SK-N-SH (cell line): ENCODE measurements at regions not wholly inside any gene's neighbourhood (a gene's known extent, or its start where the extent isn't known, plus 50 kb on each side); places are given as distances from the start of the nearest gene placed in this dataset.

ENCODE experiments used
- CTCF ChIA-PET: fragments of 300-600, 350-600 bp; formaldehyde crosslinking; extraction: SDS; loops from one replicate; lab custom pipeline; 2021; lab: Yijun Ruan, JAX
- POLR2A ChIA-PET: fragments of 350-600 bp; sonication (Branson Sonifier 250); formaldehyde crosslinking; extraction: SDS; loops from one replicate; lab custom pipeline; 2020; ENCODE audit warnings: antibody characterized with exemption, inconsistent platforms; lab: Yijun Ruan, JAX
- DNase-seq: peaks from one replicate; pipeline ENCODE4 v3.0.0; 2012
- H2AFZ ChIP-seq: fragments of 200-600 bp; sonication (generic); 2 replicates; pipeline ENCODE4 v1.8.1; 2016; ENCODE audit warnings: antibody characterized with exemption, mild to moderate bottlenecking, low read depth
- H3F3A ChIP-seq: fragments of 200-600 bp; sonication (generic); replicated peaks from 2 replicates; pipeline ENCODE3; 2016; ENCODE audit warnings: antibody characterized with exemption, mild to moderate bottlenecking; ENCODE audit not compliant: insufficient read depth
- H3K27ac ChIP-seq, 2 experiments: fragments of 200-500 bp in 1 of 2; fragments of 200-600 bp in 1 of 2; sonication (Bioruptor generic) in 1 of 2; sonication (generic), shearing (Covaris generic) in 1 of 2; 2 replicates each; pipeline versions ENCODE4 v1.5.1 to v1.6.1; 2014 to 2016; ENCODE audit warnings: low read depth in 2 of 2, inconsistent platforms in 1 of 2, low read length in 1 of 2, mild to moderate bottlenecking in 1 of 2, mixed read lengths in 1 of 2
- H3K27me3 ChIP-seq: fragments of 200-600 bp; sonication (generic), shearing (Covaris generic); 2 replicates; pipeline ENCODE4 v1.6.1; 2016; ENCODE audit warnings: mixed run types; ENCODE audit not compliant: insufficient read depth
- H3K36me3 ChIP-seq, 2 experiments: fragments of 200-500 bp in 1 of 2; fragments of 200-600 bp in 1 of 2; sonication (Bioruptor generic) in 1 of 2; sonication (generic) in 1 of 2; replicated peaks in 1 of 2; 2 replicates each; pipeline versions ENCODE3 to v1.5.1; 2014 to 2016; ENCODE audit warnings: low read length in 1 of 2, mild to moderate bottlenecking in 1 of 2; ENCODE audit not compliant: insufficient read depth in 2 of 2, control insufficient read depth in 1 of 2
- H3K4me1 ChIP-seq, 2 experiments: fragments of 200-500 bp in 1 of 2; fragments of 200-600 bp in 1 of 2; sonication (Bioruptor generic) in 1 of 2; sonication (generic), shearing (Covaris generic) in 1 of 2; 2 replicates each; pipeline versions ENCODE4 v1.5.1 to v1.6.1; 2014 to 2016; ENCODE audit warnings: low read depth in 1 of 2, low read length in 1 of 2, mixed run types in 1 of 2; ENCODE audit not compliant: insufficient read depth in 2 of 2, control insufficient read depth in 1 of 2
- H3K4me2 ChIP-seq: fragments of 200-600 bp; sonication (generic), shearing (Covaris generic); 2 replicates; pipeline ENCODE4 v1.6.1; 2017; ENCODE audit warnings: mixed run types
- H3K4me3 ChIP-seq, 2 experiments: fragments of 200-500 bp in 1 of 2; fragments of 200-600 bp in 1 of 2; sonication (Bioruptor generic) in 1 of 2; sonication (generic), shearing (Covaris generic) in 1 of 2; 2 replicates each; pipeline versions ENCODE4 v1.5.1 to v1.8.1; 2014 to 2016; ENCODE audit warnings: low read depth in 2 of 2, inconsistent platforms in 1 of 2, low read length in 1 of 2, mild to moderate bottlenecking in 1 of 2, mixed read lengths in 1 of 2, moderate library complexity in 1 of 2
- H3K79me2 ChIP-seq: fragments of 200-600 bp; sonication (generic); 2 replicates; pipeline ENCODE4 v1.8.1; 2017; ENCODE audit warnings: mild to moderate bottlenecking; ENCODE audit not compliant: insufficient read depth
- H3K9ac ChIP-seq: fragments of 200-600 bp; sonication (generic); 2 replicates; pipeline ENCODE4 v1.6.1; 2017; ENCODE audit warnings: mixed run types
- H3K9me2 ChIP-seq: fragments of 200-600 bp; sonication (generic); 2 replicates; pipeline ENCODE4 v1.6.1; 2017; ENCODE audit warnings: mixed run types
- H3K9me3 ChIP-seq: fragments of 200-600 bp; sonication (generic); 2 replicates; pipeline ENCODE4 v1.6.1; 2017; ENCODE audit warnings: mixed run types, mild to moderate bottlenecking, moderate library complexity
- H4K20me1 ChIP-seq: fragments of 200-600 bp; sonication (generic); 2 replicates; pipeline ENCODE4 v1.6.1; 2017; ENCODE audit warnings: mild to moderate bottlenecking, mixed run types; ENCODE audit not compliant: insufficient read depth
- CTCF ChIP-seq: fragments of 200-600 bp; sonication (generic); IDR thresholded peaks from 2 replicates; pipeline ENCODE4 v1.6.1; 2017; ENCODE audit warnings: antibody characterized with exemption, mild to moderate bottlenecking, moderate library complexity
- FOSL2 ChIP-seq: IDR thresholded peaks from 2 replicates; pipeline ENCODE4 v1.4.0; 2012; ENCODE audit warnings: low read depth, mild to moderate bottlenecking, moderate library complexity, borderline replicate concordance
- GABPA ChIP-seq: IDR thresholded peaks from 2 replicates; pipeline ENCODE4 v1.4.0; 2012; ENCODE audit warnings: low read depth, mild to moderate bottlenecking
- GATA2 ChIP-seq: sonication (generic); formaldehyde crosslinking; IDR thresholded peaks from 2 replicates; pipeline ENCODE4 v1.5.0; 2020; ENCODE audit warnings: mild to moderate bottlenecking, missing genetic modification reagents
- JUND ChIP-seq: IDR thresholded peaks from 2 replicates; pipeline ENCODE4 v1.4.0; 2012
- NFIC ChIP-seq: IDR thresholded peaks from 2 replicates; pipeline ENCODE4 v1.4.0; 2012; ENCODE audit warnings: borderline replicate concordance
- PBX3 ChIP-seq: IDR thresholded peaks from 2 replicates; pipeline ENCODE4; 2012
- RCOR1 ChIP-seq: fragments of 150-350 bp; IDR thresholded peaks from 2 replicates; pipeline ENCODE4 v1.6.1; 2017; ENCODE audit warnings: antibody characterized with exemption, low read length
- RFX5 ChIP-seq: IDR thresholded peaks from 2 replicates; pipeline ENCODE4 v1.6.1; 2012; ENCODE audit warnings: mild to moderate bottlenecking, improper control_type of control experiment, low read length
- SIN3A ChIP-seq: IDR thresholded peaks from 2 replicates; pipeline ENCODE4 v1.6.1; 2012; ENCODE audit warnings: low read depth, mild to moderate bottlenecking, low read length, moderate library complexity, borderline replicate concordance
- TAF1 ChIP-seq: IDR thresholded peaks from 2 replicates; pipeline ENCODE4 v1.6.1; 2012; ENCODE audit warnings: low read depth, mild to moderate bottlenecking, low read length, moderate library complexity, borderline replicate concordance
- TEAD4 ChIP-seq: IDR thresholded peaks from 2 replicates; pipeline ENCODE4 v1.4.0; 2012; ENCODE audit warnings: mild to moderate bottlenecking, borderline replicate concordance; ENCODE audit not compliant: insufficient read depth
- YY1 ChIP-seq: IDR thresholded peaks from 2 replicates; pipeline ENCODE4 v1.4.0; 2012; ENCODE audit warnings: low read depth, mild to moderate bottlenecking
- WGBS: methylation state at CpG from one replicate; pipeline ENCODE4 v1.1.6; 2017; ENCODE audit warnings: low lambda C conversion rate; 5-methylcytosine and 5-hydroxymethylcytosine counted together
- TF ChIP-seq, protein P1 (sequence below): IDR thresholded peaks from 2 replicates; pipeline ENCODE4 v1.4.0; 2012; ENCODE audit warnings: low read depth
- TF ChIP-seq, protein P2 (sequence below): fragments of 150-350 bp; IDR thresholded peaks from 2 replicates; pipeline ENCODE4 v1.6.1; 2016; ENCODE audit warnings: mild to moderate bottlenecking, low read depth, low read length

- H2AFZ ChIP-seq, result no peak overlapping the region
- no peaks in the 10 kb centered on the region for H3K36me3 ChIP-seq
- H3K79me2 ChIP-seq, result no peaks in the 10 kb centered on the region
- no peaks in the 10 kb centered on the region for H3F3A ChIP-seq
- no peak overlapping the region for H3K27ac ChIP-seq
- ChIA-PET CTCF (interaction anchor here (0.9 to 2.2 kb wide), 4 partner anchors 8 to 39 kb away, joined by 3 to 6 read pairs (median 3); no protein-coding TSS in a partner anchor), POLR2A (no interaction called here)
- H3K9me2 ChIP-seq, result no peaks in the 10 kb centered on the region
- peak; percentile 66 for DNase-seq
- no peaks in the 10 kb centered on the region; the same call in 1 of the 2 replicates for H3K9me3 ChIP-seq
- H4K20me1 ChIP-seq, result no peaks in the 10 kb centered on the region
- H3K4me2 ChIP-seq, result no peak overlapping the region
- no peak for TF ChIP-seq PBX3
- TF ChIP-seq, protein P1, sequence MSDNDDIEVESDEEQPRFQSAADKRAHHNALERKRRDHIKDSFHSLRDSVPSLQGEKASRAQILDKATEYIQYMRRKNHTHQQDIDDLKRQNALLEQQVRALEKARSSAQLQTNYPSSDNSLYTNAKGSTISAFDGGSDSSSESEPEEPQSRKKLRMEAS, result no peak
- TF ChIP-seq TEAD4, result no peak
- TF ChIP-seq RCOR1, result no peak
- TF ChIP-seq, protein P2, sequence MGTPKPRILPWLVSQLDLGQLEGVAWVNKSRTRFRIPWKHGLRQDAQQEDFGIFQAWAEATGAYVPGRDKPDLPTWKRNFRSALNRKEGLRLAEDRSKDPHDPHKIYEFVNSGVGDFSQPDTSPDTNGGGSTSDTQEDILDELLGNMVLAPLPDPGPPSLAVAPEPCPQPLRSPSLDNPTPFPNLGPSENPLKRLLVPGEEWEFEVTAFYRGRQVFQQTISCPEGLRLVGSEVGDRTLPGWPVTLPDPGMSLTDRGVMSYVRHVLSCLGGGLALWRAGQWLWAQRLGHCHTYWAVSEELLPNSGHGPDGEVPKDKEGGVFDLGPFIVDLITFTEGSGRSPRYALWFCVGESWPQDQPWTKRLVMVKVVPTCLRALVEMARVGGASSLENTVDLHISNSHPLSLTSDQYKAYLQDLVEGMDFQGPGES, result no peak
- no peak for TF ChIP-seq YY1
- TF ChIP-seq NFIC, result no peak
- no peak for TF ChIP-seq JUND
- no peak for TF ChIP-seq CTCF
- no peak for TF ChIP-seq TAF1
- TF ChIP-seq GATA2 (CRISPR knock-in tag), result no peak
- TF ChIP-seq FOSL2, result no peak
- no peak for TF ChIP-seq SIN3A
- no peak for TF ChIP-seq GABPA
- no peak overlapping the region for H3K9ac ChIP-seq
- WGBS, result 30% methylated on average over 4 of the region's 4 CpGs
- no peak overlapping the region for H3K4me3 ChIP-seq
- H3K27me3 ChIP-seq, result no peaks in the 10 kb centered on the region
- peaks cover 0 to 1% of the 10 kb centered on the region in 2 experiments; a peak in 1 of 4 replicates for H3K4me1 ChIP-seq
Measured at GRCh38 chr17:74037320-74037719, 166.2 kb upstream of the RPL38 start.

DNA sequence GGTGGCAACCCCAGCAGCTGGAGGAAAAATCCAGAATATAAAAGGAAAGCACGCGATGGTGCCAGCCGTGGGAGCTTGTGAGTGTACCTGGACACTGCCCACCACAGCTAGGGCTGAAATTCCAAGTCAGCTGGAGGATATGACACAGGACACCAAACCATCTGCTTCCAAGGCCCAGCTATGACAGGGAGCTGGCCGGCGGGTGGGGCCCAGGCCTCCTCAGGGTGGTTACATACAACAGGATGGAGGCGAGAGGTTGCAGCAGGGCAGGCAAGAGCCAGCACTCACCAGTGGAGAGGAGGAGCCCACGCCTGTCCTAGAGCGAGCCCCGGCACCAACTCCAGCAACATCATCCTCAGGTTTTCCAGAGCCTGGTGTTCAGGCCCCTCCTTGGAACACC lies 163.2 kb upstream of the RPL38 start:
- H3K9me3 ChIP-seq, result peaks cover 3% of the 10 kb centered on the region; the same call in 1 of the 2 replicates
- no peaks in the 10 kb centered on the region; a peak in 1 of 4 replicates for H3K4me1 ChIP-seq
- no peaks in the 10 kb centered on the region for H3F3A ChIP-seq
- H3K4me3 ChIP-seq, result no peak overlapping the region
- TF ChIP-seq YY1 (no peak), RFX5 (no peak), GABPA (no peak)
- TF ChIP-seq, all 33 proteins: peak for 0
- H2AFZ ChIP-seq, result no peak overlapping the region
- ChIA-PET POLR2A (no interaction called here), CTCF (interaction anchor here (0.6 to 2.0 kb wide), 8 partner anchors 9 to 219 kb away, joined by 3 to 8 read pairs (median 3); no protein-coding TSS in a partner anchor)
- DNase-seq, result no peak
- no peaks in the 10 kb centered on the region for H3K36me3 ChIP-seq
- no peaks in the 10 kb centered on the region for H4K20me1 ChIP-seq
- H3K27me3 ChIP-seq, result no peaks in the 10 kb centered on the region
- H3K79me2 ChIP-seq, result no peaks in the 10 kb centered on the region
- no peak overlapping the region for H3K4me2 ChIP-seq
- WGBS, result 67% methylated on average over 9 of the region's 9 CpGs
- no peak overlapping the region for H3K27ac ChIP-seq
- H3K9me2 ChIP-seq, result no peaks in the 10 kb centered on the region
- H3K9ac ChIP-seq, result no peak overlapping the region
